Glutamatergic neuron (in vitro differentiated cells): ENCODE measurements at regions not wholly inside any gene's neighbourhood (a gene's known extent, or its start where the extent isn't known, plus 50 kb on each side); places are given as distances from the start of the nearest gene placed in this dataset.

ENCODE experiments used
- DNase-seq: peaks from one replicate; pipeline ENCODE4 v3.0.0; 2022
- H3K27ac Mint-ChIP-seq: one replicate; pipeline ENCODE4 v1.8.0; 2020; ENCODE audit warnings: mild to moderate bottlenecking, mixed read lengths, inconsistent platforms; ENCODE audit not compliant: unreplicated experiment
- H3K27me3 Mint-ChIP-seq: one replicate; pipeline ENCODE4 v1.8.0; 2020; ENCODE audit warnings: mild to moderate bottlenecking, moderate library complexity, mixed read lengths, inconsistent platforms; ENCODE audit not compliant: unreplicated experiment
- H3K36me3 Mint-ChIP-seq: one replicate; pipeline ENCODE4 v1.8.0; 2020; ENCODE audit warnings: mild to moderate bottlenecking, mixed read lengths, inconsistent platforms; ENCODE audit not compliant: unreplicated experiment
- H3K4me1 Mint-ChIP-seq: one replicate; pipeline ENCODE4 v1.8.0; 2020; ENCODE audit warnings: mild to moderate bottlenecking, low read depth, mixed read lengths, inconsistent platforms; ENCODE audit not compliant: unreplicated experiment
- H3K4me3 Mint-ChIP-seq: one replicate; pipeline ENCODE4 v1.8.0; 2020; ENCODE audit warnings: mild to moderate bottlenecking, mixed read lengths, inconsistent platforms; ENCODE audit not compliant: unreplicated experiment
- H3K9me3 Mint-ChIP-seq: one replicate; pipeline ENCODE4 v1.8.0; 2020; ENCODE audit warnings: mild to moderate bottlenecking, moderate library complexity, mixed read lengths, inconsistent platforms; ENCODE audit not compliant: unreplicated experiment
- TF ChIP-seq, protein P1 (sequence below): fragments of 200-600 bp; sonication (generic); IDR thresholded peaks from one replicate; pipeline ENCODE4 v1.5.0; 2021; ENCODE audit not compliant: partially characterized antibody, unreplicated experiment

DNA sequence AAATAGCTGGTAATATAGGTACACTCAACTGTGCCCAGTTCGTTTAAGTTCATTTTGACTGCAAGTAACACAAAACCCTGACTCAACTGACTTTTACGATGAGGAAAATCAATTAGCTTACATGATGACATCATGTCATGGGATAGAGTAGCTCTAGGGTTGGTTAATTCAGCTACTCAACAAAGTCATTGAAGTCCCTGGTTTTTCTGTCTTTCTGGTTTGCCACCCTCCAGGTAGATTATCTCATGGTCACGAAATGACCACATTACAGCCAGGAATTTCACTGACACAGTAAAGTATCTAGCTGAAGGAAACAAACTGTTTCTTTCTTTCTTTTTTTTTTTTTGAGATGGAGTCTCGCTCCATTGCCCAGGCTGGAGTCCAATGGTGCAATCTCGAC, 68.5 kb upstream of the FUT8 start:
- TF ChIP-seq, protein P1, sequence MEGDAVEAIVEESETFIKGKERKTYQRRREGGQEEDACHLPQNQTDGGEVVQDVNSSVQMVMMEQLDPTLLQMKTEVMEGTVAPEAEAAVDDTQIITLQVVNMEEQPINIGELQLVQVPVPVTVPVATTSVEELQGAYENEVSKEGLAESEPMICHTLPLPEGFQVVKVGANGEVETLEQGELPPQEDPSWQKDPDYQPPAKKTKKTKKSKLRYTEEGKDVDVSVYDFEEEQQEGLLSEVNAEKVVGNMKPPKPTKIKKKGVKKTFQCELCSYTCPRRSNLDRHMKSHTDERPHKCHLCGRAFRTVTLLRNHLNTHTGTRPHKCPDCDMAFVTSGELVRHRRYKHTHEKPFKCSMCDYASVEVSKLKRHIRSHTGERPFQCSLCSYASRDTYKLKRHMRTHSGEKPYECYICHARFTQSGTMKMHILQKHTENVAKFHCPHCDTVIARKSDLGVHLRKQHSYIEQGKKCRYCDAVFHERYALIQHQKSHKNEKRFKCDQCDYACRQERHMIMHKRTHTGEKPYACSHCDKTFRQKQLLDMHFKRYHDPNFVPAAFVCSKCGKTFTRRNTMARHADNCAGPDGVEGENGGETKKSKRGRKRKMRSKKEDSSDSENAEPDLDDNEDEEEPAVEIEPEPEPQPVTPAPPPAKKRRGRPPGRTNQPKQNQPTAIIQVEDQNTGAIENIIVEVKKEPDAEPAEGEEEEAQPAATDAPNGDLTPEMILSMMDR, result no peak
- Mint-ChIP-seq H3K9me3 (peaks cover 3% of the 10 kb centered on the region), H3K36me3 (no peaks in the 10 kb centered on the region), H3K27ac (no peak overlapping the region), H3K4me1 (no peaks in the 10 kb centered on the region), H3K27me3 (peaks cover 2% of the 10 kb centered on the region), H3K4me3 (no peak overlapping the region)
- DNase-seq, result no peak

DNA sequence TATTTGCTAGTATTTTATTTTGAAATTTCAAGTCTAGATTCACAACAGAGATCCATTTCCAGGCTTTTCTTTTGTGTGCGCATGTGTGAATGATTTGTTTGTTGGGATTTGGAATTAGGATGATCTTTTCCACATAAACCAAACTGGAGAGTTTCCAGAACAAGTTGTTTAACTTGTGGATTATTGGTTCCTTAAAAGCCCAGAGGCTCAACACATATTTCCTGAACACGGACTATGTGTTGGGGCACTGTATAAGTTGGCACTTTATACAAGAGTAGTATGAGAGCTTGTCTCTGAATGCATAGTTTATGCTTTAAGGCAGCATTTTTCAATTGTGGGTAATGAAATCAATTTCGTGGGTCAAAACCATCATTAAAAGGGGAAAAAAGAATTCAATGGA, 67.3 kb upstream of the FUT8 start:
- H3K9me3 Mint-ChIP-seq, result peaks cover 3% of the 10 kb centered on the region
- no peak overlapping the region for H3K27ac Mint-ChIP-seq
- H3K27me3 Mint-ChIP-seq, result peaks cover 2% of the 10 kb centered on the region
- H3K4me1 Mint-ChIP-seq, result no peaks in the 10 kb centered on the region
- TF ChIP-seq, protein P1, result no peak
- H3K36me3 Mint-ChIP-seq, result no peaks in the 10 kb centered on the region
- no peak overlapping the region for H3K4me3 Mint-ChIP-seq
- no peak for DNase-seq

DNA sequence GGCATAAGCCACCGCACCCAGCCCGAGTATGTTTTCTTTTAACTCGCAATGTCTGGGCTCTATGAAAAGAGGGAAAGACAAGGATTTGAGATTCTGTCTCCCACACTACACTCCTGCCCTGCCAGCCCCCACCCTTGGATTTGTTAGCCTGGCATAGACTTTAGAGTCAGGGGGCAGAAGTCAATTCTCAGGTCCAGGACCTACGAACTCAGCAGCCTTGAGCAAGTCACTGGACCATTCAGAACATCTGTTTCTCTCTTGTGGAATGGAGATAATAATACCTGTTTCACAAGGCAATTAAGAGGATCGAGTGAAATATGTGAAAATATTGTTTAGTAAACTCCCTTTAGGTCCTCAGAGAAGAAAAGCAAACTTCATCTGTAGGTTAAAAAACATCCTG, 66.1 kb upstream of the FUT8 start:
- Mint-ChIP-seq H3K36me3 (no peaks in the 10 kb centered on the region), H3K4me3 (no peak overlapping the region), H3K9me3 (peaks cover 3% of the 10 kb centered on the region), H3K27ac (no peak overlapping the region), H3K4me1 (no peaks in the 10 kb centered on the region), H3K27me3 (peaks cover 2% of the 10 kb centered on the region)
- no peak for DNase-seq
- TF ChIP-seq, protein P1, result no peak

DNA sequence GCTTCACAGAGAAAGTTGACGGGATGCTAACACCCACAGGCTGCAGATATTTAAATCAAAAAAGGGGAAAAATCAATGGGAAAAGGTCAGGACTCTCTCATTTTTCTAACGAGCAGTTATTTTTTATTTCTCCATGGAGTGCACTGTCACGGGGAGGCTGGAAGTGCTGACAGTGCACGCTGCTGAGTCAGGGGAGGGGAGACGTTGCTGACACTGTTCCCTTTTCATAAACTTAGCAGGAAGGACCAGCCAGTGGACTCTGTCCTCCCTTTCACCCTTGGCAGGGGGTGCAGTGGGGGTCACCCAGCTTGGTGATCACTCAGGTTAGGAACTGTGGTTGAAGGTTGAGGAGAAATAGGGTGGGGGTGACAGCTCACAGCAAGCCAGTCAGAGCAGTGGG, 65.6 kb upstream of the FUT8 start:
- H3K4me3 Mint-ChIP-seq, result no peak overlapping the region

DNA sequence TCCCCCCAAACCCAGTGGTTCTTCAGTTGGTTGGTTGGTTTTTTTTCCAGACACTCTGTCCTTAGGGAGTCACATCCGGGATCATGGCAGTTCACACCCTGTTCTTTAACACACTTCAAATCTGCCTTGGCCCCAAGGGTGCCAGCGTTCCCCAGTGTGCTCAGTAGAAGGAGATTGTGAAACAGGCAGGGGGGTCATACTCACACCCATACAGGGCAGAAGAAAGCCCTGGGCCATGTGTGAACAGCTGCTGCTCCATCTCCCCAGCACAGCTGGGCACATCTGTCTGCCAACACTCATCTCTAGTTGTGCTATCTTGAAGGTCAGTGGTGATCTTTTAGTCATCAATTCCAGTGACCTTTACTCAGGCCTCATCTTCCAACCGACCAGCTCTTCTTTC, 64.4 kb upstream of the FUT8 start:
- TF ChIP-seq, protein P1, result no peak
- no peak for DNase-seq
- no peak overlapping the region for H3K27ac Mint-ChIP-seq
- H3K27me3 Mint-ChIP-seq, result peaks cover 2% of the 10 kb centered on the region
- H3K36me3 Mint-ChIP-seq, result no peaks in the 10 kb centered on the region
- peaks cover 3% of the 10 kb centered on the region for H3K9me3 Mint-ChIP-seq
- H3K4me1 Mint-ChIP-seq, result no peaks in the 10 kb centered on the region
- H3K4me3 Mint-ChIP-seq, result no peak overlapping the region

More for the DNA sequence above, 65.6 kb upstream of the FUT8 start:
- H3K27ac Mint-ChIP-seq, result no peak overlapping the region
- H3K27me3 Mint-ChIP-seq, result peaks cover 2% of the 10 kb centered on the region
- TF ChIP-seq, protein P1, result no peak
- H3K9me3 Mint-ChIP-seq, result peaks cover 3% of the 10 kb centered on the region
- H3K36me3 Mint-ChIP-seq, result no peaks in the 10 kb centered on the region
- H3K4me1 Mint-ChIP-seq, result no peaks in the 10 kb centered on the region
- no peak for DNase-seq
